ENCODE measurements at regions not wholly inside any gene's neighbourhood (a gene's known extent, or its start where the extent isn't known, plus 50 kb on each side); places are given as distances from the start of the nearest gene placed in this dataset.

DNA sequence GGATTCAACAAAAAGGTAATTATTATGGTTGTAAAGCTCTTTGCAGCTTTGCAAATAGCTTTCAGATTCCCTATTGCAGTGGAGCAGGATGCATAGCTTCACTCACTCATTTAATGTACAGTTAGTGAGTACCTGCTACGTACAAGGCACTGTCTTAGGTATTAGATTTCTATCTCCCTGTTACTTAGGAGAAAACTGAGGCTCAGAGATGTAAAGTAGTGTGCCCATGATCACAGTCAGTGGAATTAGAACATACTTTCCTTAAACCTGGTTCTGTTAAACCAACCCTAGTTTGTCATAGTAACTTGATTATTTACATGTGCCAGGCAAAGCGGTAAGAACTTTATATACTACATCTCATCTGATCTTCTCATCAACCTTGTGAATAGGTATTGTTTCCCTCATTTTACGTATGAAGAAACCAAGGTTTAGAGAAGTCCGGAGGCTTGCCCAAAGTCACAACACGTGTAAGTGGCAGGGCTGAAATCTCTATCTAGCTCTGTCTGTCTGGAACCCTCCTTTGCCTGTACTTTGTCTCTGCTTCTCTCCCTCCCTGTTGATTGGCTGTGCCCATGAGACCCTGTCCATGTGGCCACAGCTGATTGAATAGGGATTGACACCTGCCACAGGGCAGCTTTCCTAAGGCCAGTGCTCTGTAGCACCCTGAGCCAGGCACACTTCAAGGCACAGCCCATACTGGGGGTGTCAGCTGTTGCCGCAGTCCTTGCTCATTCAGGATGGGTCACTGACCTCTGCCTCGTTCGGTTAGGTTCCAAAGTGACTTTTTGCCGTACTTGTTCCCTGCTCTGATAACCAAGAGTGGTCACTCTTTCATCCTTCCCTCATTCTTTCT lies 63.8 kb upstream of the PRSS23 start:
- H3K4me2 ChIP-seq (replicated peaks; ENCODE audit: low read depth, low read length, poor library complexity, severe bottlenecking): no peak overlapping the region
- no peaks in the 10 kb centered on the region for H3K36me3 ChIP-seq (replicated peaks in 1 of 2; ENCODE audit: control extremely low read depth in 1 of 2, control insufficient read depth in 1 of 2, extremely low read depth in 1 of 2, insufficient read depth in 2 of 2, low read length in 1 of 2)
- H3K9me3 ChIP-seq (ENCODE audit: control extremely low read depth in 1 of 3, control insufficient read depth in 2 of 3, insufficient read depth in 1 of 3, low read length in 2 of 3): peaks cover 0 to 3% (median 0%) of the 10 kb centered on the region in 3 donors
- H3K4me3 ChIP-seq (ENCODE audit: control extremely low read depth in 1 of 5, extremely low read depth in 1 of 5, insufficient read depth in 1 of 5, low read depth in 2 of 5, low read length in 4 of 5): no peak overlapping the region
- no peaks in the 10 kb centered on the region for H3K79me2 ChIP-seq (ENCODE audit: control insufficient read depth, insufficient read depth, low read length)
- ChIA-PET CTCF (no interaction called here), POLR2A (no interaction called here)
- Mint-ChIP-seq H3K27ac (no peak overlapping the region), H3K4me3 (no peak overlapping the region), H3K9me3 (ENCODE audit: insufficient read depth) (no peaks in the 10 kb centered on the region), H3K4me1 (no peaks in the 10 kb centered on the region), H3K27me3 (no peaks in the 10 kb centered on the region)
- no peak overlapping the region for H2AFZ ChIP-seq (ENCODE audit: insufficient read depth, low read depth, low read length, poor library complexity, severe bottlenecking)
- TF ChIP-seq, protein P1, sequence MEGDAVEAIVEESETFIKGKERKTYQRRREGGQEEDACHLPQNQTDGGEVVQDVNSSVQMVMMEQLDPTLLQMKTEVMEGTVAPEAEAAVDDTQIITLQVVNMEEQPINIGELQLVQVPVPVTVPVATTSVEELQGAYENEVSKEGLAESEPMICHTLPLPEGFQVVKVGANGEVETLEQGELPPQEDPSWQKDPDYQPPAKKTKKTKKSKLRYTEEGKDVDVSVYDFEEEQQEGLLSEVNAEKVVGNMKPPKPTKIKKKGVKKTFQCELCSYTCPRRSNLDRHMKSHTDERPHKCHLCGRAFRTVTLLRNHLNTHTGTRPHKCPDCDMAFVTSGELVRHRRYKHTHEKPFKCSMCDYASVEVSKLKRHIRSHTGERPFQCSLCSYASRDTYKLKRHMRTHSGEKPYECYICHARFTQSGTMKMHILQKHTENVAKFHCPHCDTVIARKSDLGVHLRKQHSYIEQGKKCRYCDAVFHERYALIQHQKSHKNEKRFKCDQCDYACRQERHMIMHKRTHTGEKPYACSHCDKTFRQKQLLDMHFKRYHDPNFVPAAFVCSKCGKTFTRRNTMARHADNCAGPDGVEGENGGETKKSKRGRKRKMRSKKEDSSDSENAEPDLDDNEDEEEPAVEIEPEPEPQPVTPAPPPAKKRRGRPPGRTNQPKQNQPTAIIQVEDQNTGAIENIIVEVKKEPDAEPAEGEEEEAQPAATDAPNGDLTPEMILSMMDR (IDR thresholded peaks at IDR 0.05): no peak
- no peak for TF ChIP-seq EZH2 (IDR thresholded peaks at IDR 0.05; ENCODE audit: borderline replicate concordance, insufficient read depth, low read depth, low read length, poor library complexity, severe bottlenecking)
- ATAC-seq (ENCODE audit: low read depth) (no peak), DNase-seq (no peak)
- no peaks in the 10 kb centered on the region for H3K27me3 ChIP-seq (replicated peaks in 1 of 4; ENCODE audit: control extremely low read depth in 1 of 4, control insufficient read depth in 3 of 4, insufficient read depth in 4 of 4, low read length in 3 of 4)
- no peak overlapping the region for H3K27ac ChIP-seq (ENCODE audit: low read length in 2 of 2)
- intact Hi-C loops (cut with micrococcal nuclease): no loop called here
- H4K20me1 ChIP-seq (ENCODE audit: control insufficient read depth, insufficient read depth, low read length, poor library complexity, severe bottlenecking): no peaks in the 10 kb centered on the region
- H3K9ac ChIP-seq (ENCODE audit: low read length): no peak overlapping the region
- H3K4me1 ChIP-seq (ENCODE audit: control insufficient read depth in 2 of 2, insufficient read depth in 2 of 2, low read length in 2 of 2): no peaks in the 10 kb centered on the region
- 94% methylated on average over 5 of the region's 9 CpGs for WGBS (ENCODE audit: insufficient coverage)

DNA sequence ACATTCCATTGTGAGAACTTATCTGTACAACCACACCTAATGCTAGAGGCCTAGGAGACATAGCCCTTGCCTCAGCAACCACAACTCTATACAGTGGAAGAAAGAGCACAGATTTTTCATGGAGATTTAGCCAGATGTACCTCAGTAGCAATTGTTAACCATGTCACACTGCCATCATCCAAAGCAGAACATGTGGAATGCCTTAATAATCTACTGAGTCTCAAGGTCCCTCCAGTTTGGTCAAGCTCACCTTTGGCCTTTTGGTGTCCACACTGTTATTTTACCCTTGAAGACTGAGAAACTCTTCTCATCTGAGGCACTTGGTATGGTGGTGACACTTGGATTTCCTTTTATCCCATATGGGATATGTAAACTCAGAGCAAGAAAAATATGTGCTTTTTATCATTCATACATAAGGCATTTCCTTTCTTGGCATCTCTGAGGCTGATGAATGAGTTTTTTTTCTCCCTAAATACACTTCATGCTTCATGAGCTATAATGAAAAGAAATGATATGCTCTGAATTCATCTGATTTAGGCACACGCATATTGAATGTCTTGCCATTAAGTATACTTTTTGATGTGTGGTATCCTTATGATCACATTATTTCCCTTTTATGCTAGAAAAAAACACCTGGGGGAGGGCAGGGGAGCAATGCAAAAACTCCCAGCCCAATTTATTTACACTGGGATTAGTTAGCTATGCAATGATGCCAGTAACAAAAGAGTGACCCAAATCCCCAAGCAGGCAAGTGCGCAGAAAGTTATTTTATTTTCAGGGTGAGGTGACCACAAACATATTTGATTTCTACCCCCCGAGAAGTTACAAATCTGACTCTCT lies 63.3 kb upstream of the ME3 start:
- H3K4me2 ChIP-seq (replicated peaks; ENCODE audit: low read depth, low read length, poor library complexity, severe bottlenecking): no peak overlapping the region
- no peaks in the 10 kb centered on the region for H3K36me3 ChIP-seq (replicated peaks in 1 of 2; ENCODE audit: control extremely low read depth in 1 of 2, control insufficient read depth in 1 of 2, extremely low read depth in 1 of 2, insufficient read depth in 2 of 2, low read length in 1 of 2)
- Mint-ChIP-seq H3K9me3 (ENCODE audit: insufficient read depth) (no peaks in the 10 kb centered on the region), H3K27me3 (no peaks in the 10 kb centered on the region), H3K4me1 (no peaks in the 10 kb centered on the region), H3K27ac (no peak overlapping the region), H3K4me3 (no peak overlapping the region)
- ChIA-PET CTCF (no interaction called here), POLR2A (no interaction called here)
- no peak overlapping the region for H3K9ac ChIP-seq (ENCODE audit: low read length)
- TF ChIP-seq, protein P1 (IDR thresholded peaks at IDR 0.05): no peak
- no peak for TF ChIP-seq EZH2 (IDR thresholded peaks at IDR 0.05; ENCODE audit: borderline replicate concordance, insufficient read depth, low read depth, low read length, poor library complexity, severe bottlenecking)
- no peak for DNase-seq
- no peak overlapping the region for H3K4me3 ChIP-seq (ENCODE audit: control extremely low read depth in 1 of 5, extremely low read depth in 1 of 5, insufficient read depth in 1 of 5, low read depth in 2 of 5, low read length in 4 of 5)
- H3K9me3 ChIP-seq (ENCODE audit: control extremely low read depth in 1 of 3, control insufficient read depth in 2 of 3, insufficient read depth in 1 of 3, low read length in 2 of 3): peaks cover 0 to 3% (median 0%) of the 10 kb centered on the region in 3 donors
- H3K4me1 ChIP-seq (ENCODE audit: control insufficient read depth in 2 of 2, insufficient read depth in 2 of 2, low read length in 2 of 2): no peaks in the 10 kb centered on the region
- WGBS (ENCODE audit: insufficient coverage): no CpG with 5 or more reads among the region's 3 CpGs
- H3K79me2 ChIP-seq (ENCODE audit: control insufficient read depth, insufficient read depth, low read length): no peaks in the 10 kb centered on the region
- ATAC-seq (ENCODE audit: low read depth): no peak
- H4K20me1 ChIP-seq (ENCODE audit: control insufficient read depth, insufficient read depth, low read length, poor library complexity, severe bottlenecking): no peaks in the 10 kb centered on the region
- no peak overlapping the region for H3K27ac ChIP-seq (ENCODE audit: low read length in 2 of 2)
- no peaks in the 10 kb centered on the region for H3K27me3 ChIP-seq (replicated peaks in 1 of 4; ENCODE audit: control extremely low read depth in 1 of 4, control insufficient read depth in 3 of 4, insufficient read depth in 4 of 4, low read length in 3 of 4)
- H2AFZ ChIP-seq (ENCODE audit: insufficient read depth, low read depth, low read length, poor library complexity, severe bottlenecking): no peak overlapping the region
- intact Hi-C loops (cut with micrococcal nuclease): no loop called here
